ENCODE measurements at regions not wholly inside any gene's neighbourhood (a gene's known extent, or its start where the extent isn't known, plus 50 kb on each side); places are given as distances from the start of the nearest gene placed in this dataset. TPM values are rescaled to one million over a fixed set of nuclear protein-coding genes. Genes with fewer than 3 reads are reported as not detected.

Small RNA genes lying in the stretch of these regions (microRNA-seq; reads per million reads assigned to microRNA genes)
- not detected for gene MIR8068 (ENCODE audit: unreplicated experiment)

Measured in endothelial cell (in vitro differentiated cells).